PFSK-1 (cell line): ENCODE measurements at regions not wholly inside any gene's neighbourhood (a gene's known extent, or its start where the extent isn't known, plus 50 kb on each side); places are given as distances from the start of the nearest gene placed in this dataset.

Experiments
- SIN3A ChIP-seq: IDR thresholded peaks from 2 replicates; pipeline ENCODE4 v1.6.1; 2012; ENCODE audit warnings: mild to moderate bottlenecking, low read length, moderate library complexity, borderline replicate concordance; ENCODE audit not compliant: insufficient read depth
- TAF1 ChIP-seq: IDR thresholded peaks from 2 replicates; pipeline ENCODE4 v1.6.1; 2012; ENCODE audit warnings: low read length, control low read depth, borderline replicate concordance; ENCODE audit not compliant: insufficient read depth
- TF ChIP-seq, protein P1 (sequence below), 2 experiments: IDR thresholded peaks; 2 replicates each; pipeline versions ENCODE4 v1.6.1 to v1.8.0; 2011 to 2012; ENCODE audit warnings: low read depth in 2 of 2, low read length in 2 of 2, control low read depth in 1 of 2, inconsistent platforms in 1 of 2, mild to moderate bottlenecking in 1 of 2, moderate library complexity in 1 of 2; ENCODE audit not compliant: insufficient read depth in 1 of 2

DNA sequence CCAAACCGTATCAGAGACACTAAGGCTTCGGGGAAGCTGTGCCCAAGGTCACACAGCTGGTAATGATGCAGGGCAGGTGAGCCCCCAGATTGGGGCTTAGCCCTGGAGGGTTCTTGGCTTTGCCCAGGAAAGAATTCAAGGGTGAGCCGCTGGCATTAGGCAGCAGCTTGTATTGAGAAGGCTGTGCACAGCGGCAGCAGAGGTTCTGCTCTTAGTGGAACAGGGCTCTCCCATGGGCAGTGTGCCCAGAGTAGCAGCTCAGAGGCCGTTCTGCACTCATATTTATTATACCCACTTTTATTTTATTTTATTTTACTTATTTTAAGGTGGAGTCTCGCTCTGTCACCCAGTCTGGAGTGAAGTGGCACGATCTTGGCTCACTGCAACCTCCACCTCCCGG, 85.8 kb upstream of the IER5L start:
- no peak for TF ChIP-seq TAF1
- no peak for TF ChIP-seq SIN3A
- TF ChIP-seq, protein P1, sequence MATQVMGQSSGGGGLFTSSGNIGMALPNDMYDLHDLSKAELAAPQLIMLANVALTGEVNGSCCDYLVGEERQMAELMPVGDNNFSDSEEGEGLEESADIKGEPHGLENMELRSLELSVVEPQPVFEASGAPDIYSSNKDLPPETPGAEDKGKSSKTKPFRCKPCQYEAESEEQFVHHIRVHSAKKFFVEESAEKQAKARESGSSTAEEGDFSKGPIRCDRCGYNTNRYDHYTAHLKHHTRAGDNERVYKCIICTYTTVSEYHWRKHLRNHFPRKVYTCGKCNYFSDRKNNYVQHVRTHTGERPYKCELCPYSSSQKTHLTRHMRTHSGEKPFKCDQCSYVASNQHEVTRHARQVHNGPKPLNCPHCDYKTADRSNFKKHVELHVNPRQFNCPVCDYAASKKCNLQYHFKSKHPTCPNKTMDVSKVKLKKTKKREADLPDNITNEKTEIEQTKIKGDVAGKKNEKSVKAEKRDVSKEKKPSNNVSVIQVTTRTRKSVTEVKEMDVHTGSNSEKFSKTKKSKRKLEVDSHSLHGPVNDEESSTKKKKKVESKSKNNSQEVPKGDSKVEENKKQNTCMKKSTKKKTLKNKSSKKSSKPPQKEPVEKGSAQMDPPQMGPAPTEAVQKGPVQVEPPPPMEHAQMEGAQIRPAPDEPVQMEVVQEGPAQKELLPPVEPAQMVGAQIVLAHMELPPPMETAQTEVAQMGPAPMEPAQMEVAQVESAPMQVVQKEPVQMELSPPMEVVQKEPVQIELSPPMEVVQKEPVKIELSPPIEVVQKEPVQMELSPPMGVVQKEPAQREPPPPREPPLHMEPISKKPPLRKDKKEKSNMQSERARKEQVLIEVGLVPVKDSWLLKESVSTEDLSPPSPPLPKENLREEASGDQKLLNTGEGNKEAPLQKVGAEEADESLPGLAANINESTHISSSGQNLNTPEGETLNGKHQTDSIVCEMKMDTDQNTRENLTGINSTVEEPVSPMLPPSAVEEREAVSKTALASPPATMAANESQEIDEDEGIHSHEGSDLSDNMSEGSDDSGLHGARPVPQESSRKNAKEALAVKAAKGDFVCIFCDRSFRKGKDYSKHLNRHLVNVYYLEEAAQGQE (IDR thresholded peaks at IDR 0.05; ENCODE audit: insufficient read depth in 1 of 2, low read depth in 2 of 2, low read length in 2 of 2), result no peak
